SK-N-SH treated with all-trans-retinoic acid at 6 μM for 48 hours (cell line): ENCODE measurements at regions not wholly inside any gene's neighbourhood (a gene's known extent, or its start where the extent isn't known, plus 50 kb on each side); places are given as distances from the start of the nearest gene placed in this dataset.

Experiments used
- ATAC-seq: fragments of 200-7000 bp; cut with Tn5 transposase; 3 replicates; pipeline ENCODE4 v1.9.1; 2020; ENCODE audit warnings: mild to moderate bottlenecking, moderate library complexity
- ARNTL ChIP-seq: fragments of 450-650 bp; formaldehyde crosslinking; IDR thresholded peaks from 2 replicates; pipeline ENCODE4 v1.5.0; 2020; ENCODE audit warnings: low read depth, mild to moderate bottlenecking, moderate library complexity, borderline replicate concordance
- BACH2 ChIP-seq: fragments of 250-450 bp; sonication (Bioruptor Pico); IDR thresholded peaks from 2 replicates; pipeline ENCODE4 v1.9.0; 2021; ENCODE audit warnings: mild to moderate bottlenecking, borderline replicate concordance
- CSDC2 ChIP-seq: fragments of 250-450 bp; sonication (Bioruptor Pico); IDR thresholded peaks from 2 replicates; pipeline ENCODE4 v1.5.0; 2020; ENCODE audit warnings: mild to moderate bottlenecking, moderate library complexity
- CSRNP3 ChIP-seq: fragments of 250-450 bp; sonication (Bioruptor Pico); IDR thresholded peaks from 2 replicates; pipeline ENCODE4 v1.5.1; 2021; ENCODE audit warnings: mild to moderate bottlenecking, moderate library complexity
- ESRRG ChIP-seq: fragments of 250-450 bp; sonication (Bioruptor Pico); IDR thresholded peaks from 2 replicates; pipeline ENCODE4 v1.6.1; 2021; ENCODE audit warnings: mild to moderate bottlenecking
- GLIS3 ChIP-seq: fragments of 250-450 bp; sonication (Bioruptor Pico); IDR thresholded peaks from 2 replicates; pipeline ENCODE4 v1.5.0; 2020; ENCODE audit warnings: mild to moderate bottlenecking, moderate library complexity
- ISL1 ChIP-seq: fragments of 250-450 bp; sonication (Bioruptor Pico); IDR thresholded peaks from 2 replicates; pipeline ENCODE4 v2.1.2; 2022; ENCODE audit warnings: mild to moderate bottlenecking, moderate library complexity
- OSR1 ChIP-seq: fragments of 250-450 bp; sonication (Bioruptor Pico); IDR thresholded peaks from 2 replicates; pipeline ENCODE4 v1.8.0; 2022; ENCODE audit warnings: moderate library complexity, mild to moderate bottlenecking, inconsistent platforms
- PATZ1 ChIP-seq: fragments of 250-450 bp; sonication (Bioruptor Pico); IDR thresholded peaks from 2 replicates; pipeline ENCODE4 v1.8.0; 2020; ENCODE audit warnings: mild to moderate bottlenecking, moderate library complexity, borderline replicate concordance
- POU6F1 ChIP-seq: fragments of 250-450 bp; sonication (Bioruptor Pico); IDR thresholded peaks from 2 replicates; pipeline ENCODE4 v1.8.0; 2021; ENCODE audit warnings: low read depth, mild to moderate bottlenecking, moderate library complexity, borderline replicate concordance
- RARB ChIP-seq: fragments of 250-450 bp; sonication (Bioruptor Pico); IDR thresholded peaks from 2 replicates; pipeline ENCODE4 v1.8.0; 2021; ENCODE audit warnings: mild to moderate bottlenecking, moderate library complexity
- SNAI2 ChIP-seq: fragments of 250-450 bp; sonication (Bioruptor Pico); IDR thresholded peaks from 2 replicates; pipeline ENCODE4 v1.5.0; 2020; ENCODE audit warnings: mild to moderate bottlenecking, moderate library complexity
- TCF4 ChIP-seq: fragments of 250-450 bp; sonication (Bioruptor Pico); IDR thresholded peaks from 2 replicates; pipeline ENCODE4 v1.8.0; 2021; ENCODE audit warnings: mild to moderate bottlenecking, moderate library complexity, borderline replicate concordance
- TOX ChIP-seq: fragments of 250-450 bp; sonication (Bioruptor Pico); IDR thresholded peaks from 2 replicates; pipeline ENCODE4 v1.8.0; 2021; ENCODE audit warnings: mild to moderate bottlenecking, moderate library complexity, borderline replicate concordance
- TSHZ2 ChIP-seq: fragments of 250-450 bp; sonication (Bioruptor Pico); IDR thresholded peaks from 2 replicates; pipeline ENCODE4 v1.5.0; 2020; ENCODE audit warnings: mild to moderate bottlenecking, moderate library complexity
- ZC3H10 ChIP-seq: fragments of 250-450 bp; sonication (Bioruptor Pico); IDR thresholded peaks from 2 replicates; pipeline ENCODE4 v1.5.1; 2021; ENCODE audit warnings: mild to moderate bottlenecking, moderate library complexity
- ZFP3 ChIP-seq: fragments of 250-450 bp; sonication (Bioruptor Pico); IDR thresholded peaks from 2 replicates; pipeline ENCODE4 v1.5.0; 2020; ENCODE audit warnings: mild to moderate bottlenecking, moderate library complexity
- ZFP30 ChIP-seq: fragments of 450-650 bp; formaldehyde crosslinking; IDR thresholded peaks from 2 replicates; pipeline ENCODE4 v1.5.0; 2022; ENCODE audit warnings: mild to moderate bottlenecking, moderate library complexity
- ZNF70 ChIP-seq: fragments of 450-650 bp; formaldehyde crosslinking; IDR thresholded peaks from 2 replicates; pipeline ENCODE4 v1.5.0; 2020; ENCODE audit warnings: mild to moderate bottlenecking, moderate library complexity
- ZNF8 ChIP-seq: fragments of 450-650 bp; formaldehyde crosslinking; IDR thresholded peaks from 2 replicates; pipeline ENCODE4 v1.5.0; 2020; ENCODE audit warnings: mild to moderate bottlenecking, moderate library complexity

- no peak for TF ChIP-seq PATZ1 (CRISPR knock-in tag)
Measured at GRCh38 chr10:105727131-105727530, 1086.0 kb downstream of the SORCS3 start (continued).

GRCh38 chr10:105726149-105726548, 1085.1 kb downstream of the SORCS3 start:
- ATAC-seq, result no peak
- no peak for TF ChIP-seq ZNF70 (CRISPR knock-in tag)

- no peak for ATAC-seq
- TF ChIP-seq RARB (no peak), OSR1 (CRISPR knock-in tag) (no peak), PATZ1 (CRISPR knock-in tag) (no peak), SNAI2 (no peak), ESRRG (CRISPR knock-in tag) (no peak), GLIS3 (CRISPR knock-in tag) (no peak), ISL1 (CRISPR knock-in tag) (no peak), ZNF8 (CRISPR knock-in tag) (no peak), CSDC2 (CRISPR knock-in tag) (no peak), CSRNP3 (CRISPR knock-in tag) (no peak)
Measured at GRCh38 chr10:105725007-105725406, 1083.9 kb downstream of the SORCS3 start.

- TF ChIP-seq TCF4 (CRISPR knock-in tag) (no peak), CSRNP3 (CRISPR knock-in tag) (no peak), ZNF8 (CRISPR knock-in tag) (no peak), TSHZ2 (no peak), RARB (no peak)
- ATAC-seq, result no peak
Measured at GRCh38 chr10:105718207-105718995, 1077.3 kb downstream of the SORCS3 start.

- no peak for ATAC-seq
- TF ChIP-seq TOX (CRISPR knock-in tag), result no peak
- no peak for TF ChIP-seq ISL1 (CRISPR knock-in tag)
- TF ChIP-seq POU6F1 (CRISPR knock-in tag), result no peak
- TF ChIP-seq ZFP30 (CRISPR knock-in tag), result no peak
- no peak for TF ChIP-seq ARNTL (CRISPR knock-in tag)
- no peak for TF ChIP-seq GLIS3 (CRISPR knock-in tag)
- TF ChIP-seq ZFP3, result no peak
- TF ChIP-seq BACH2, result no peak
- no peak for TF ChIP-seq ZC3H10 (CRISPR knock-in tag)
- no peak for TF ChIP-seq ZNF8 (CRISPR knock-in tag)
- TF ChIP-seq PATZ1 (CRISPR knock-in tag), result no peak
- no peak for TF ChIP-seq RARB
Measured at GRCh38 chr10:105714728-105715127, 1073.6 kb downstream of the SORCS3 start.
